Progenitor cell of endocrine pancreas (in vitro differentiated cells): ENCODE measurements at regions not wholly inside any gene's neighbourhood (a gene's known extent, or its start where the extent isn't known, plus 50 kb on each side); places are given as distances from the start of the nearest gene placed in this dataset.

Experiments
- DNase-seq: peaks from one replicate; pipeline ENCODE4 v3.0.0; 2021; ENCODE audit warnings: low spot score; ENCODE audit not compliant: unreplicated experiment
- H3K27ac Mint-ChIP-seq: 2 replicates; pipeline ENCODE4 v1.8.0; 2021; ENCODE audit warnings: mild to moderate bottlenecking, moderate library complexity, mixed read lengths
- H3K27me3 Mint-ChIP-seq: 2 replicates; pipeline ENCODE4 v1.8.0; 2021; ENCODE audit warnings: mixed read lengths
- H3K36me3 Mint-ChIP-seq: 2 replicates; pipeline ENCODE4 v1.8.0; 2022; ENCODE audit warnings: mixed read lengths; ENCODE audit not compliant: insufficient read depth
- H3K4me1 Mint-ChIP-seq: 2 replicates; pipeline ENCODE4 v1.8.0; 2021; ENCODE audit warnings: low read depth, mixed read lengths
- H3K4me3 Mint-ChIP-seq: 2 replicates; pipeline ENCODE4 v1.8.0; 2021; ENCODE audit warnings: low read depth, mild to moderate bottlenecking, moderate library complexity, mixed read lengths
- H3K9me3 Mint-ChIP-seq: 2 replicates; pipeline ENCODE4 v1.8.0; 2021; ENCODE audit warnings: low read depth, mixed read lengths
- TF ChIP-seq, protein P1 (sequence below): fragments of 200-600 bp; sonication (generic); IDR thresholded peaks from one replicate; pipeline ENCODE4 v1.5.0; 2021; ENCODE audit warnings: antibody characterized with exemption, mild to moderate bottlenecking; ENCODE audit not compliant: unreplicated experiment

DNA sequence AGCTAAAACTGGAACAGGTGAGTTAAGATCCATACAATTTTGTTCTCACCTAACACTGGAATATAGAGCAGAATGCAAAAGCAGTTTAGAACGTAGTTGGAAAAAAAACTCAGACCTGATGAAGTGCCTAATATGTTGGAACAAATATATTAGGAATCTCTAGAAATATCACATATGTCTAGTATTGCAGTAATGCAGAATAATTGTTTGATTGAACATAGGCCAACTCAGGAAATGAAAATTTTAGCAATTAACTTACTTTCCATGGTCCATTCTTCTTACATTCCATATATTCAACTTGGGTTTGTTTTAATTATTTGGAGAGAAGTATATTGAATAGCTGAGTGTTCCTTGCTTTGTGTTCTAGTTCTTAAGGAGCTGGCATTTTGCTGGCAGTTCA is 111.8 kb upstream of the ADAMTSL1 start:
- Mint-ChIP-seq H3K4me1 (no peaks in the 10 kb centered on the region), H3K27ac (no peak overlapping the region), H3K27me3 (peaks cover 3% of the 10 kb centered on the region), H3K4me3 (no peak overlapping the region), H3K36me3 (no peaks in the 10 kb centered on the region), H3K9me3 (no peaks in the 10 kb centered on the region)
- TF ChIP-seq, protein P1, sequence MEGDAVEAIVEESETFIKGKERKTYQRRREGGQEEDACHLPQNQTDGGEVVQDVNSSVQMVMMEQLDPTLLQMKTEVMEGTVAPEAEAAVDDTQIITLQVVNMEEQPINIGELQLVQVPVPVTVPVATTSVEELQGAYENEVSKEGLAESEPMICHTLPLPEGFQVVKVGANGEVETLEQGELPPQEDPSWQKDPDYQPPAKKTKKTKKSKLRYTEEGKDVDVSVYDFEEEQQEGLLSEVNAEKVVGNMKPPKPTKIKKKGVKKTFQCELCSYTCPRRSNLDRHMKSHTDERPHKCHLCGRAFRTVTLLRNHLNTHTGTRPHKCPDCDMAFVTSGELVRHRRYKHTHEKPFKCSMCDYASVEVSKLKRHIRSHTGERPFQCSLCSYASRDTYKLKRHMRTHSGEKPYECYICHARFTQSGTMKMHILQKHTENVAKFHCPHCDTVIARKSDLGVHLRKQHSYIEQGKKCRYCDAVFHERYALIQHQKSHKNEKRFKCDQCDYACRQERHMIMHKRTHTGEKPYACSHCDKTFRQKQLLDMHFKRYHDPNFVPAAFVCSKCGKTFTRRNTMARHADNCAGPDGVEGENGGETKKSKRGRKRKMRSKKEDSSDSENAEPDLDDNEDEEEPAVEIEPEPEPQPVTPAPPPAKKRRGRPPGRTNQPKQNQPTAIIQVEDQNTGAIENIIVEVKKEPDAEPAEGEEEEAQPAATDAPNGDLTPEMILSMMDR = no peak
- no peak for DNase-seq

DNA sequence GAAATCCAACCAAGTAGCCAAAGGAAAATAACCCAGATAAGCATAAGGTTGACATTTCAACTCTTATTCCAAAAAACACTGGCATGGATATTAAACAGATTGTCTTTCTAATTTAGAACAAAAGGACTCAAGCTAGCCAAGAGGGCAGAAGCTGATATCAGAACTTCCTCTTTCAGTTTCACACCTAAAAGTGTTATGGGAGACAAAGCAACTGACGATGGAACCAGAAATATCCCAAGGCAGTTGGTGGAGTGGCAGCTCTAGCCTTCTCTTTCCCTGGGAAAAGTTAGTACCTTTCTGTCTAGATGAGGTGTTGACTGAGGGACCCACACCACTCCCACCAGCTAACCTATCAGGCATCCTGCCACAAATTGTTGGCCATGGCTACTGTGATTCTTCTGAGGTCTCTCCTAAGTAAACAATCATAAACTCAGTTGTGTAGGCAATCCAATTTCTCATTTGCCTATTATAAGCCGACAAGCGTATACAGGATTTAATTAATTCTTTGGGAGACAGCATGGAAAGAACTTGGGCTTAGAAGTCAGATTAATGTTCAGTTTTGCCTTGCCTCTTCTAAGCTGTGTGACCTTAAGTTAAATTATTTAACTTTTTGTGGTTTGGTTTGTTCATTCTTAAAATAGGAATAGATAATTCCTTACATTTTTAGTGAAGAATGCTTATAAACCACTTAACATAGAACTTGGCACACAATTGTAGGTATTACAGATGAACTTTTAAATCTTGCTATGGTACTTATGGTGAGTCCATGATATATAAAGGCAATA is 110.9 kb upstream of the ADAMTSL1 start:
- no peak for DNase-seq
- Mint-ChIP-seq H3K36me3 (no peaks in the 10 kb centered on the region), H3K4me1 (no peaks in the 10 kb centered on the region), H3K9me3 (no peaks in the 10 kb centered on the region), H3K27ac (no peak overlapping the region), H3K4me3 (no peak overlapping the region), H3K27me3 (peaks cover 3% of the 10 kb centered on the region)
- TF ChIP-seq, protein P1 = no peak

DNA sequence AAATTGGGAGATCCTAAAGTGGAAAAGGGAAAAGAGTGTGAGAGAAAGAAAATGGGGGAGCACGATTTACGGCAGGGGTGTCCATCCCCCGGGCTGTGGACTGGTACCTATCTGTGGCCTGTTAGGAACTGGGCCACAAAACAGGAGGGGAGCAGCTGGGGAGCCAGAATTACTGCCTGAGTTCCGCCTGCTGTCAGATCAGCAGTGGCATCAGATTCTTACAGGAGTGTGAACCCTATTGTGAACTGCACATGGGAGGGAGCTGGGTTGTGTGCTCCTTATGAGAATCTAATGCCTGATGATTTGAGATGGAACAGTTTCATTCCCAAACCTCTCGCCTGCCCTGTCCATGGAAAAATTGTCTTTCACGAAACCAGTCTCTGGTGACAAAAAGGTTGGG is 108.3 kb upstream of the ADAMTSL1 start:
- Mint-ChIP-seq H3K4me3 (no peak overlapping the region), H3K27ac (no peak overlapping the region), H3K4me1 (no peaks in the 10 kb centered on the region), H3K36me3 (no peaks in the 10 kb centered on the region), H3K27me3 (peaks cover 3% of the 10 kb centered on the region), H3K9me3 (no peaks in the 10 kb centered on the region)
- TF ChIP-seq, protein P1 = no peak
- no peak for DNase-seq

DNA sequence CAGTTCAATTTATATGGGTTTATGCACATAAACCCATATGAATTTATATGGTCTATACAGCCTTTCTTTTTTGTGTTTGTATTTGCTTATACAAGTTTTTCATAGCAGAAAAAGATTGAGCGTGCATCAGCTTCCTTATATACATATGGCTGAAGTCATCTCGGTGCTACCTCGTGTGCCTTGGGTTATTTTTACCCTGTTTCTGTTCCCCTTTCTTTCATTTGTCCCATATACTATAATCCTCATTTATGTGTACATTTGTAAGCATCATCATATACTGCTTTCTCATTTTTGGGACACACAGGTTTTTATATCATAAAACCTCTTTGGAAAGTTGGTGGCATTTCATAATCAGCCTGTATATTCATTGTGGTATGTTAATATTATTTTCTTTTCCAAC is 107.8 kb upstream of the ADAMTSL1 start:
- Mint-ChIP-seq H3K36me3 (no peaks in the 10 kb centered on the region), H3K4me1 (no peaks in the 10 kb centered on the region), H3K27ac (no peak overlapping the region), H3K4me3 (no peak overlapping the region), H3K9me3 (no peaks in the 10 kb centered on the region), H3K27me3 (peaks cover 3% of the 10 kb centered on the region)
- TF ChIP-seq, protein P1 = no peak
- no peak for DNase-seq

DNA sequence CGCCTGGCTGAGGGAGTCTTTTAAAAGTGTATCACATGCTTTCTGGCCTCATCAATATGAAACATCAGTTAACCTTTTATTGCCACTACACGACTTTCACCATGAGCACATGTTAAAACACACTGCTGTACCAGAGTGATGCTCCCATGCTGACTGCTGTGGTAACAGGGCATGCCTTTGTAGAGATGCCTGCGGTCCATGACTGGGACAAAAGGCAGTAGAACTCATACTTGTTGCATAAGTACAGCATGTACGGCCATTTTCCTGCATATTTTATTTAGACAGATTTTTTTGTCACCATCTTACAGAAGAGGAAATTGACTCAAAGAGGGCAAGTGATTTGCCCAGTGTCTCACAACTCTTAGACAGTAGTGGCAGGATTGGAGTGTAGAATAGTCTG is 105.7 kb upstream of the ADAMTSL1 start:
- DNase-seq = no peak
- H3K27ac Mint-ChIP-seq = no peak overlapping the region
- no peaks in the 10 kb centered on the region for H3K36me3 Mint-ChIP-seq
- peaks cover 4% of the 10 kb centered on the region for H3K4me1 Mint-ChIP-seq
- H3K4me3 Mint-ChIP-seq = no peak overlapping the region
- no peaks in the 10 kb centered on the region for H3K9me3 Mint-ChIP-seq
- TF ChIP-seq, protein P1 = no peak
- peaks cover 3% of the 10 kb centered on the region for H3K27me3 Mint-ChIP-seq
